GM19452 (cell line): ENCODE measurements at regions not wholly inside any gene's neighbourhood (a gene's known extent, or its start where the extent isn't known, plus 50 kb on each side); places are given as distances from the start of the nearest gene placed in this dataset.

ENCODE experiments used
- ATAC-seq: cut with Tn5 transposase; IDR thresholded peaks from one replicate; pipeline ENCODE4 v1.9.1; 2021; ENCODE audit not compliant: unreplicated experiment

GRCh38 chr2:212628586-212628985 is 90.0 kb upstream of the ERBB4 start:
- no peak for ATAC-seq

DNA sequence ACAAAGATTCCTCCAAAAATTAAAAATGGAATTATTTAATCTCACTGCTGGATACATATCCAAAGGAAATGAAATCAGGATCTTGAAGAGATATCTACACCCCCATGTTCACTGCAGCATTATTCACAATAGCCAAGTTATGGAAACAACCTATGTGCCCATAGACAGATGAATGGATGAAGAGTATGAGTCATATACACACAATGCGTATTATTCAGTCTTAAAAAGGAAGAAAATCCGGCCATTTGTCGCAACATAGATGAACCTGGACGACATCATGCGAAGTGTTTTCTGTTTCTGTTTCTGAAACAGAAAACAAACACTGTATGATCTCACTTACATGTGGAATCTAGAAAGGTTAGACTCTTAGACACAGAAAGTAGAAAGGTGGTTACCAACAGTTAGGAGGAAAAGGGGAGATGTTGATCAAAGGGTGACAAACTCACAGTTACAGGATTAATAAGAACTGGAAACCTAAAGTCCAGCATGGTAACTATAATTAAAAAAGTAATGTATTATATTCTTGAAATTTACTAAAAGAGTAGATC is 87.8 kb upstream of the ERBB4 start:
- no peak for ATAC-seq

GRCh38 chr2:212619954-212620353 is 81.4 kb upstream of the ERBB4 start:
- no peak for ATAC-seq

DNA sequence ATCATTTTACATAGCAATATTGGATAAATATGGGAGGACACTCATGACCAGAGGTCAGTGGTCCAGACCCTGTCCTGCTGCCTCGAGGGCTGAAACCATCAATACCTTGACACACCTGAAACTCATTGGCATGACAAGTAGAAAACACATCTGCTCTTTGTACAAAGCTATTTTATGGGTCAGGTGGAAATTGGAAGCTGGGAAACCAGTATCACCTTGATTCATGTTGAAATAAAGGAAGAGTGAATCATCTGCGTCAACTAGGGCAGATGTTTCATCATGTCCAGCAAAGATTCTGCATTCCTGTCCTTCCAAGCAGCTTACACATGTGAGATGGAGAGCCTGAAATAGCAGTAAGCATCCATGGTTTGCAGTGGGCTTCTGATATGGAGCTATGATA is 80.0 kb upstream of the ERBB4 start:
- no peak for ATAC-seq

GRCh38 chr2:212610872-212611425 is 72.3 kb upstream of the ERBB4 start:
- no peak for ATAC-seq

- no peak for ATAC-seq
Observed at GRCh38 chr2:212609479-212609878, 70.9 kb upstream of the ERBB4 start.

DNA sequence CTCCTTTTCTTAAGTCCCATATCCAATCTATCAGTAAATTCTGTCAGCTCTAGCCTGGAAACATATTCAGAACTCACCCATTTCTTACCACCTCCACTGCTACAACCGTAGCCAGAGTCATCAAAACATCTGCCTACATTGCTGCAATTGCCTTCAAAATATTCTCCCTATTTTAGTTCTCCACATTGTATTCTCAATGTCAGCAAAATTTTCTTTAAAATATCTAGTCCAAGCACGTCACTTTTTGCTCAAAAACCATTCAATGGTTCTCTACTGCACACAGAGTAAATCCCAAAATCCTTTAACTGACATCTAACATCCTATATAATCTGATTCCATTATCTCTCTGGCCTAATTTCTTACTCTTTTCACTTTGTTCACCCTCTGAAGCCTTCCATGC is 68.5 kb upstream of the ERBB4 start:
- ATAC-seq = no peak

GRCh38 chr2:212606232-212606631 is 67.6 kb upstream of the ERBB4 start:
- no peak for ATAC-seq

- ATAC-seq = no peak
Observed at GRCh38 chr2:212596688-212597087, 58.1 kb upstream of the ERBB4 start.

DNA sequence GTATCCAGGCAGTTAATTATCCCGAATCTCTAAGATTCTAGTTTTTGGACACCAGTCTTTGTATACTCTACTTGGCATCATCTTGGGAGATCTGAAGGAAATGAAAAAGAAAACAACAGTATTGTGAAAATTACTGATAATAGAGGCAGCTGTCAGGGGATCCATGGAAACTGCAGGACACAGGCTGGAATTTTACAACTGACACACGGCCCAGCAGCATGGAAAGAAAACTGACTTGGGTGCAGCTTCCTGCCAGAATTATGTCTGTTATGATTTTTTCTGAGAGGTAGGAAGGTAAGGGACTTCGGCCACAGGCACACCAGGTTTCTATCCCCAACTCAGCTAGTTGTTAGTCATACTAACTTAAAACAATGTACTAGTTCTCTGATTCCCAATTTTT is 57.7 kb upstream of the ERBB4 start:
- ATAC-seq = no peak

- peak; percentile 45 for ATAC-seq
Observed at GRCh38 chr2:212595036-212595654, 56.5 kb upstream of the ERBB4 start.

DNA sequence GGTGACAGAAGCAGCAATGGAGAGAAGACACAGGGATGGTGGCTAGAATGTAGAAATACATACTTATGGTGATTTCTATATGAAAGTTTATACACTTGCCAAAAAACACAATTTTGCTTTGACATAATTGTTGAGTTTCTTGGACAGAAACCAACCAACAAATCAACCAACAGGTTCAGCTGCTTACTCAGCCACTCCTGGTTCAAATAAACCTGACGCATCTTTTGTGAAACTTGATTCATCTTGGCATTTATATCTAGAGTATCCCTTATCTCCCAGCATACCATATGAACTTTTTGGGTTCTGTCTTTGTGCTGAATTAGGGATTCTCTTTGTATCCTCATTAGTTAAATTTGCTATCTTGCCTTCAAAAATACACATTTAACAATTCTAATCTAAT is 54.1 kb upstream of the ERBB4 start:
- ATAC-seq = no peak
